ENCODE measurements at regions not wholly inside any gene's neighbourhood (a gene's known extent, or its start where the extent isn't known, plus 50 kb on each side); places are given as distances from the start of the nearest gene placed in this dataset.

DNA sequence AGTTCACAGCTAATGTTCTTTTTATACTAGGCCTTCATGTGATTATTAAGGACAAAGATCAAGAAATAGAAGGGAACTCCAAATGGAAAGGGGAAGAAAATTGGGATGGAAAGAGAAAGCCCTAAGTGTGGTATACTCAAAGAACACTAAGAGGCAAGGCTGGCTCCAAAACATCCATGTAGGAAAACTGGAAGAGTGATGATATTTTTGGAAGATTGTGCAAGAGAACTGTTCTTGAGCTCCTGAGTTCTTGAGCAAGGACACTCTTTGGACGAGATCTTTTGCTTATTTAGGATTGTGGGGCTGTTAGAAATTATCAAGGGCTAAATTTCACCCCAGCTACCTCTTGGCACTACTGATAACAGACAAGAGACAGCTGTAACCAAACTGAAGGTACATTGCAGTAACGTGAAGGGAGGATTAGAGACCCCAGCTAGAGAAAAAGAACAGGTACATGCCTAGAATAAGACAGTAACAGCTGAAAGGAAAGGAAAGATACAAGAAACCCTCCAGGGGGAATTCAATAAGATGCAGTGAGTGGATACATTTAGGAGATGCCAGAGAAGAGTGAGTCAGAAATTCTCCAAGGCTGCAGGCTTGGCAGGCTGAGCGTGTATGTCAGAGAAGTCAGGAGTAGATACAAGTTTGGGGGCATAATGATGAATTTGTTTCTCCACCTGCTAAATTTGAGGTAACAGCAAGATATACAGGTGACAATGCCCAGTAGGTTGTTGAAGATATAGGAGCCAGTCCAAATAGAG, 69.7 kb downstream of the CBLN4 start:
- TF ChIP-seq MAX (IDR thresholded peaks at IDR 0.05): no peak
- no peak for TF ChIP-seq TAF1 (IDR thresholded peaks at IDR 0.05; ENCODE audit: low read depth)
- no peak for TF ChIP-seq REST (IDR thresholded peaks at IDR 0.05; ENCODE audit: low read depth)
- TF ChIP-seq USF1 (IDR thresholded peaks at IDR 0.05): no peak
- TF ChIP-seq FOXM1 (IDR thresholded peaks at IDR 0.05; ENCODE audit: borderline replicate concordance, low read depth): no peak
- TF ChIP-seq YY1 (IDR thresholded peaks at IDR 0.05; ENCODE audit: low read depth): no peak
- no peak for TF ChIP-seq CEBPB (IDR thresholded peaks at IDR 0.05)
- TF ChIP-seq RAD21 (IDR thresholded peaks at IDR 0.05; ENCODE audit: low read depth): no peak
